ENCODE measurements at regions not wholly inside any gene's neighbourhood (a gene's known extent, or its start where the extent isn't known, plus 50 kb on each side); places are given as distances from the start of the nearest gene placed in this dataset.

DNA sequence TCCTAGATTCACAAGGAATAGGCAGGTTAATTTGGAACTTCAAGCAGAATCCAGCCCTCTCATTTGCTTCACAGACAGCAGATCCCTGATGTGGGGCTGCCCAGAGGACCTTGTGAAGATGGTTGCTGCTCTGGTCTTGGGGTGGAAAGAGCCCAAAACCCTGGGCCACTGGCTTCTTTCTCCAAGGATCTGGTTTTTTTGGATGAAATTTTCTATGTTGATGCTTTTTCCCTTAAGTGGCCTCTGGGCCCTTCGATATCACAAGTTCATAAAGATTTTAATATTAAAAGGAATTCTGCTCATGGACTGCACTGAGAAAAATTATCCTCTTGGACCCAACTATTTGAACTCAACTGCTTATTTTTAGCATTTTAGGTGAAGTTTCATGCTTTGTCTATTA, 421.1 kb downstream of the KLF5 start:
- TF ChIP-seq POLR2AphosphoS5 (IDR thresholded peaks at IDR 0.05; ENCODE audit: low read depth, low read length) (no peak), FOXP2 (optimal IDR thresholded peaks at IDR 0.05; ENCODE audit: borderline replicate concordance, extremely low read depth, extremely low read length, insufficient read depth) (no peak)
- TF ChIP-seq, protein P1, sequence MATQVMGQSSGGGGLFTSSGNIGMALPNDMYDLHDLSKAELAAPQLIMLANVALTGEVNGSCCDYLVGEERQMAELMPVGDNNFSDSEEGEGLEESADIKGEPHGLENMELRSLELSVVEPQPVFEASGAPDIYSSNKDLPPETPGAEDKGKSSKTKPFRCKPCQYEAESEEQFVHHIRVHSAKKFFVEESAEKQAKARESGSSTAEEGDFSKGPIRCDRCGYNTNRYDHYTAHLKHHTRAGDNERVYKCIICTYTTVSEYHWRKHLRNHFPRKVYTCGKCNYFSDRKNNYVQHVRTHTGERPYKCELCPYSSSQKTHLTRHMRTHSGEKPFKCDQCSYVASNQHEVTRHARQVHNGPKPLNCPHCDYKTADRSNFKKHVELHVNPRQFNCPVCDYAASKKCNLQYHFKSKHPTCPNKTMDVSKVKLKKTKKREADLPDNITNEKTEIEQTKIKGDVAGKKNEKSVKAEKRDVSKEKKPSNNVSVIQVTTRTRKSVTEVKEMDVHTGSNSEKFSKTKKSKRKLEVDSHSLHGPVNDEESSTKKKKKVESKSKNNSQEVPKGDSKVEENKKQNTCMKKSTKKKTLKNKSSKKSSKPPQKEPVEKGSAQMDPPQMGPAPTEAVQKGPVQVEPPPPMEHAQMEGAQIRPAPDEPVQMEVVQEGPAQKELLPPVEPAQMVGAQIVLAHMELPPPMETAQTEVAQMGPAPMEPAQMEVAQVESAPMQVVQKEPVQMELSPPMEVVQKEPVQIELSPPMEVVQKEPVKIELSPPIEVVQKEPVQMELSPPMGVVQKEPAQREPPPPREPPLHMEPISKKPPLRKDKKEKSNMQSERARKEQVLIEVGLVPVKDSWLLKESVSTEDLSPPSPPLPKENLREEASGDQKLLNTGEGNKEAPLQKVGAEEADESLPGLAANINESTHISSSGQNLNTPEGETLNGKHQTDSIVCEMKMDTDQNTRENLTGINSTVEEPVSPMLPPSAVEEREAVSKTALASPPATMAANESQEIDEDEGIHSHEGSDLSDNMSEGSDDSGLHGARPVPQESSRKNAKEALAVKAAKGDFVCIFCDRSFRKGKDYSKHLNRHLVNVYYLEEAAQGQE (IDR thresholded peaks at IDR 0.05; ENCODE audit: insufficient read depth in 1 of 2, low read depth in 2 of 2, low read length in 2 of 2), result no peak

All from PFSK-1 (cell line).